Gastroesophageal sphincter (tissue), 3 donors: ENCODE measurements at regions not wholly inside any gene's neighbourhood (a gene's known extent, or its start where the extent isn't known, plus 50 kb on each side); places are given as distances from the start of the nearest gene placed in this dataset.

Experiments
- POLR2A ChIP-seq, 2 donors: fragments of 450-650 bp; IDR thresholded peaks; one replicate each; pipeline ENCODE4 v1.6.1; 2017; ENCODE audit warnings: antibody characterized with exemption in 2 of 2, mild to moderate bottlenecking in 2 of 2, moderate library complexity in 1 of 2
- TF ChIP-seq, protein P1 (sequence below), 4 experiments: fragments of 200-600 bp in 2 of 4; fragments of 450-650 bp in 2 of 4; sonication (generic) in 1 of 4; IDR thresholded peaks; one replicate each; pipeline ENCODE4 v1.5.1; 2017 to 2019; ENCODE audit warnings: antibody characterized with exemption in 4 of 4, mild to moderate bottlenecking in 2 of 4, moderate library complexity in 2 of 4

DNA sequence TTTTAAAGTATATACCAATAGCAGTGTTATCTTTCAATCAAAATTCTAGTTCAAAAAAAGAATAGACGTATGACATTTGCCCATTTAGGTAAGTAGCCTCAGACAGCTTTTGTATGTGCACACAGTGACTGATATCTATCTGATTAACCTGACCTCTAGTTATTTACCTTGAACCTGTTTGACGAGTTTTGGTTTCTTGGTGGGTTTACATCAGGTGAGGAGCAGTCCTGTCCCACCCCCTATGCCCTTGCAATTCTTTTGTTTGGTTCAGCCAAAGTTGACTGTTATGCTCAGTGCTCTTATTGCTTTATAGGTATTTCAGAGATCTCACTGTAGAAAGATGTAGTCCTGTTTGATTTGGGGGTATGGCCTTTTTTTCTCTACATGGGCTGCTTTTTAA, 147.2 kb downstream of the ISOC1 start:
- TF ChIP-seq, protein P1, sequence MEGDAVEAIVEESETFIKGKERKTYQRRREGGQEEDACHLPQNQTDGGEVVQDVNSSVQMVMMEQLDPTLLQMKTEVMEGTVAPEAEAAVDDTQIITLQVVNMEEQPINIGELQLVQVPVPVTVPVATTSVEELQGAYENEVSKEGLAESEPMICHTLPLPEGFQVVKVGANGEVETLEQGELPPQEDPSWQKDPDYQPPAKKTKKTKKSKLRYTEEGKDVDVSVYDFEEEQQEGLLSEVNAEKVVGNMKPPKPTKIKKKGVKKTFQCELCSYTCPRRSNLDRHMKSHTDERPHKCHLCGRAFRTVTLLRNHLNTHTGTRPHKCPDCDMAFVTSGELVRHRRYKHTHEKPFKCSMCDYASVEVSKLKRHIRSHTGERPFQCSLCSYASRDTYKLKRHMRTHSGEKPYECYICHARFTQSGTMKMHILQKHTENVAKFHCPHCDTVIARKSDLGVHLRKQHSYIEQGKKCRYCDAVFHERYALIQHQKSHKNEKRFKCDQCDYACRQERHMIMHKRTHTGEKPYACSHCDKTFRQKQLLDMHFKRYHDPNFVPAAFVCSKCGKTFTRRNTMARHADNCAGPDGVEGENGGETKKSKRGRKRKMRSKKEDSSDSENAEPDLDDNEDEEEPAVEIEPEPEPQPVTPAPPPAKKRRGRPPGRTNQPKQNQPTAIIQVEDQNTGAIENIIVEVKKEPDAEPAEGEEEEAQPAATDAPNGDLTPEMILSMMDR (IDR thresholded peaks at IDR 0.05) = no peak
- TF ChIP-seq POLR2A (IDR thresholded peaks at IDR 0.05) = no peak
